ENCODE measurements at regions not wholly inside any gene's neighbourhood (a gene's known extent, or its start where the extent isn't known, plus 50 kb on each side); places are given as distances from the start of the nearest gene placed in this dataset.

DNA sequence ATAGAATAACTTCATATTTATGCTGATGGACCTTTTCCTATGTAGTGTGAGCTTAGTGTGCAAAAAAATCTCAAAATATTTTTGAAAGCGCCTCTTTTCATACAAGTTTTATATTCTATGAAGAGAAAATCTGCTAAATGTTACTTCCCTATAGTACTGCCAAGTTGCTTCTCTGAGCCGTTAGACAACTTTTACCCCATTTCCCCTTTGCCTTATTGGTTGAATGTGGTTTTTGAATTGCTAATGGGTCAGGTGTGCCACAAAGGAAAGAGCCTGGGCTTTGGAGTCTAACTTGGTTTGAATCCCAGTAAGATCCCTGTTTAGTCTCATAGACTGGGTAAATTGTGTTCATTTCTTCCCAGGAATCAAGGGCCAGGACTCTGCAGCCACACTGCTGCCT is 261.5 kb downstream of the SNX10 start:
- no CpG with 5 or more reads among the region's 2 CpGs for WGBS (ENCODE audit: insufficient coverage)
- Histone ChIP-seq H3K9ac (ENCODE audit: low read length) (no peak overlapping the region), H4K20me1 (ENCODE audit: control insufficient read depth, insufficient read depth, low read length, poor library complexity, severe bottlenecking) (no peaks in the 10 kb centered on the region), H3K9me3 (ENCODE audit: control extremely low read depth in 1 of 3, control insufficient read depth in 2 of 3, insufficient read depth in 1 of 3, low read length in 2 of 3) (no peaks in the 10 kb centered on the region), H3K27me3 (replicated peaks in 1 of 4; ENCODE audit: control extremely low read depth in 1 of 4, control insufficient read depth in 3 of 4, insufficient read depth in 4 of 4, low read length in 3 of 4) (peaks cover 0 to 11% (median 4%) of the 10 kb centered on the region in 4 experiments), H3K4me1 (ENCODE audit: control insufficient read depth in 2 of 2, insufficient read depth in 2 of 2, low read length in 2 of 2) (no peaks in the 10 kb centered on the region), H3K36me3 (replicated peaks in 1 of 2; ENCODE audit: control extremely low read depth in 1 of 2, control insufficient read depth in 1 of 2, extremely low read depth in 1 of 2, insufficient read depth in 2 of 2, low read length in 1 of 2) (no peaks in the 10 kb centered on the region), H3K79me2 (ENCODE audit: control insufficient read depth, insufficient read depth, low read length) (no peaks in the 10 kb centered on the region), H3K27ac (ENCODE audit: low read length in 2 of 2) (no peak overlapping the region), H3K4me3 (ENCODE audit: control extremely low read depth in 1 of 5, extremely low read depth in 1 of 5, insufficient read depth in 1 of 5, low read depth in 2 of 5, low read length in 4 of 5) (no peak overlapping the region), H2AFZ (ENCODE audit: insufficient read depth, low read depth, low read length, poor library complexity, severe bottlenecking) (no peak overlapping the region), H3K4me2 (replicated peaks; ENCODE audit: low read depth, low read length, poor library complexity, severe bottlenecking) (no peak overlapping the region)
- intact Hi-C loops (cut with micrococcal nuclease): no loop called here
- DNase-seq (no peak), ATAC-seq (ENCODE audit: low read depth) (no peak)
- peaks cover 51% of the 10 kb centered on the region for H3K27me3 Mint-ChIP-seq
- peaks cover under 1% of the 10 kb centered on the region for H3K9me3 Mint-ChIP-seq (ENCODE audit: insufficient read depth)
- POLR2A ChIA-PET: no interaction called here
- CTCF ChIA-PET: no interaction called here
- TF ChIP-seq, protein P1, sequence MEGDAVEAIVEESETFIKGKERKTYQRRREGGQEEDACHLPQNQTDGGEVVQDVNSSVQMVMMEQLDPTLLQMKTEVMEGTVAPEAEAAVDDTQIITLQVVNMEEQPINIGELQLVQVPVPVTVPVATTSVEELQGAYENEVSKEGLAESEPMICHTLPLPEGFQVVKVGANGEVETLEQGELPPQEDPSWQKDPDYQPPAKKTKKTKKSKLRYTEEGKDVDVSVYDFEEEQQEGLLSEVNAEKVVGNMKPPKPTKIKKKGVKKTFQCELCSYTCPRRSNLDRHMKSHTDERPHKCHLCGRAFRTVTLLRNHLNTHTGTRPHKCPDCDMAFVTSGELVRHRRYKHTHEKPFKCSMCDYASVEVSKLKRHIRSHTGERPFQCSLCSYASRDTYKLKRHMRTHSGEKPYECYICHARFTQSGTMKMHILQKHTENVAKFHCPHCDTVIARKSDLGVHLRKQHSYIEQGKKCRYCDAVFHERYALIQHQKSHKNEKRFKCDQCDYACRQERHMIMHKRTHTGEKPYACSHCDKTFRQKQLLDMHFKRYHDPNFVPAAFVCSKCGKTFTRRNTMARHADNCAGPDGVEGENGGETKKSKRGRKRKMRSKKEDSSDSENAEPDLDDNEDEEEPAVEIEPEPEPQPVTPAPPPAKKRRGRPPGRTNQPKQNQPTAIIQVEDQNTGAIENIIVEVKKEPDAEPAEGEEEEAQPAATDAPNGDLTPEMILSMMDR (IDR thresholded peaks at IDR 0.05): no peak
- no peak for TF ChIP-seq EZH2 (IDR thresholded peaks at IDR 0.05; ENCODE audit: borderline replicate concordance, insufficient read depth, low read depth, low read length, poor library complexity, severe bottlenecking)
- H3K27ac Mint-ChIP-seq: no peak overlapping the region
- H3K4me1 Mint-ChIP-seq: no peaks in the 10 kb centered on the region
- H3K4me3 Mint-ChIP-seq: no peak overlapping the region

- DNase-seq (no peak), ATAC-seq (ENCODE audit: low read depth) (no peak)
- Mint-ChIP-seq H3K9me3 (ENCODE audit: insufficient read depth) (no peaks in the 10 kb centered on the region), H3K4me1 (no peaks in the 10 kb centered on the region), H3K4me3 (no peak overlapping the region), H3K27ac (no peak overlapping the region), H3K27me3 (peaks cover 48% of the 10 kb centered on the region)
- no peak overlapping the region for H3K9ac ChIP-seq (ENCODE audit: low read length)
- no peaks in the 10 kb centered on the region for H3K4me1 ChIP-seq (ENCODE audit: control insufficient read depth in 2 of 2, insufficient read depth in 2 of 2, low read length in 2 of 2)
- H2AFZ ChIP-seq (ENCODE audit: insufficient read depth, low read depth, low read length, poor library complexity, severe bottlenecking): no peak overlapping the region
- POLR2A ChIA-PET: no interaction called here
- no peak overlapping the region for H3K27ac ChIP-seq (ENCODE audit: low read length in 2 of 2)
- TF ChIP-seq EZH2 (IDR thresholded peaks at IDR 0.05; ENCODE audit: borderline replicate concordance, insufficient read depth, low read depth, low read length, poor library complexity, severe bottlenecking): no peak
- TF ChIP-seq, protein P1 (IDR thresholded peaks at IDR 0.05): no peak
- no peak overlapping the region for H3K4me2 ChIP-seq (replicated peaks; ENCODE audit: low read depth, low read length, poor library complexity, severe bottlenecking)
- WGBS (ENCODE audit: insufficient coverage): 100% methylated on average over 3 of the region's 3 CpGs
- peaks cover 0 to 11% (median 3%) of the 10 kb centered on the region in 4 experiments for H3K27me3 ChIP-seq (replicated peaks in 1 of 4; ENCODE audit: control extremely low read depth in 1 of 4, control insufficient read depth in 3 of 4, insufficient read depth in 4 of 4, low read length in 3 of 4)
- no peaks in the 10 kb centered on the region for H3K9me3 ChIP-seq (ENCODE audit: control extremely low read depth in 1 of 3, control insufficient read depth in 2 of 3, insufficient read depth in 1 of 3, low read length in 2 of 3)
- CTCF ChIA-PET: no interaction called here
- H3K79me2 ChIP-seq (ENCODE audit: control insufficient read depth, insufficient read depth, low read length): no peaks in the 10 kb centered on the region
- H4K20me1 ChIP-seq (ENCODE audit: control insufficient read depth, insufficient read depth, low read length, poor library complexity, severe bottlenecking): no peaks in the 10 kb centered on the region
- intact Hi-C loops (cut with micrococcal nuclease): no loop called here
- no peaks in the 10 kb centered on the region for H3K36me3 ChIP-seq (replicated peaks in 1 of 2; ENCODE audit: control extremely low read depth in 1 of 2, control insufficient read depth in 1 of 2, extremely low read depth in 1 of 2, insufficient read depth in 2 of 2, low read length in 1 of 2)
- no peak overlapping the region for H3K4me3 ChIP-seq (ENCODE audit: control extremely low read depth in 1 of 5, extremely low read depth in 1 of 5, insufficient read depth in 1 of 5, low read depth in 2 of 5, low read length in 4 of 5)
Measured at GRCh38 chr7:26553582-26553981, 261.9 kb downstream of the SNX10 start.

Data from B cell (primary cell).